Type B pancreatic cell (in vitro differentiated cells): ENCODE measurements at regions not wholly inside any gene's neighbourhood (a gene's known extent, or its start where the extent isn't known, plus 50 kb on each side); places are given as distances from the start of the nearest gene placed in this dataset.
"Not testable (repeated sequence)": the region's sequence is repeated elsewhere in the genome, so short reads cannot be mapped to it uniquely, and the experiment has no call there.

Source experiments
- DNase-seq: peaks from one replicate; pipeline ENCODE4 v3.0.0; 2021; ENCODE audit warnings: mixed read lengths; ENCODE audit not compliant: unreplicated experiment; ENCODE audit errors: extremely low spot score
- H3K27ac Mint-ChIP-seq: 2 replicates; pipeline ENCODE4 v1.8.0; 2021; ENCODE audit warnings: mild to moderate bottlenecking, mixed read lengths
- H3K27me3 Mint-ChIP-seq: 2 replicates; pipeline ENCODE4 v1.8.0; 2021; ENCODE audit warnings: mixed read lengths
- H3K36me3 Mint-ChIP-seq: 2 replicates; pipeline ENCODE4 v1.8.0; 2021; ENCODE audit warnings: mixed read lengths
- H3K4me1 Mint-ChIP-seq: one replicate; pipeline ENCODE4 v1.8.0; 2021; ENCODE audit warnings: mixed read lengths; ENCODE audit not compliant: unreplicated experiment
- H3K4me3 Mint-ChIP-seq: 2 replicates; pipeline ENCODE4 v1.8.0; 2021; ENCODE audit warnings: mild to moderate bottlenecking, mixed read lengths
- H3K9me3 Mint-ChIP-seq: 2 replicates; pipeline ENCODE4 v1.8.0; 2021; ENCODE audit warnings: mixed read lengths
- TF ChIP-seq, protein P1 (sequence below): fragments of 200-600 bp; sonication (generic); conservative IDR thresholded peaks from 2 replicates; pipeline ENCODE4 v1.5.0; 2021; ENCODE audit warnings: antibody characterized with exemption, mild to moderate bottlenecking

DNA sequence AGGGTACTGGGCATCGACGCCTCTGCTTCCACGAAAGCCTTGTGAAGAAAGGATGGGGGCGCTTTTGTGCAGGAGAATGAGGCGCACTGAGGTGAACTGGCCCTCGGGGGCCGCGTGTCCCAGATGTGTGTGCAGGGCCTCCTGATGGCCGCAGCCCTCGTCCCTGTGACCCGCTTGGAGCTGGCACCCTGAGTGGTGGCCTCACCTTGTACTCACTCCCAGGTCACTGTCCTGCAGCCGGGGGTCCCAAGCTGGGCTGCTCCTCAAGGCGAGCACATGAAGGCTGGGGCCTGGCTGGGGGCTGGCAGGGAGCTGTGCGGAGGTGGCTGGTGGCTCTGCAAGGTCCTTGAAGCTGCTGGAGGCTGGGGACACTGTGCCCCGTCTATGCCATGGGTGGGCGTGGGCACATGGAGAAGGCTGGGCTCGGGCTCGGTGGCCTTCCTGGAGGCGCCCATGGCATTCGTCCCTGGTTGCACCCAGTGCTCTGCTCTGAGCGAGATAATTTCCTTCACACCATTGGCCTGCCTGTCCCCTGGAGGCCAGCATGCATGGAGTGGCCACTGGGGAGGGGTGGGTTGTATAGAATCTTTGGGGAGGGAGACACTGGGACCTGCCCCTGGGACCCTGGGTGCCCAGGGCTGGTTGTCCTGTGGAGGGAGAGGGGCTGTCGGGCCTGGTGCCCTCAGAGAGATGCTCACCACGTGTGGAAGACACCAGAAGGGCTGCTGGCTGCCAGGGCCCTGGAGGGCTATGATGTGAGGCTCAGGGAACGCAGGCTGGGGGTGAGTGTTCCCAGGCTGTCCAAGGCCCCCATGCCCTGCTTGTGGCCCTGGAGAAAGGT, 79.3 kb downstream of the TMEM121 start:
- Mint-ChIP-seq H3K4me3 (no peak overlapping the region), H3K36me3 (no peaks in the 10 kb centered on the region), H3K9me3 (no peaks in the 10 kb centered on the region), H3K27me3 (no peaks in the 10 kb centered on the region), H3K4me1 (no peaks in the 10 kb centered on the region), H3K27ac (no peak overlapping the region)
- TF ChIP-seq, protein P1, sequence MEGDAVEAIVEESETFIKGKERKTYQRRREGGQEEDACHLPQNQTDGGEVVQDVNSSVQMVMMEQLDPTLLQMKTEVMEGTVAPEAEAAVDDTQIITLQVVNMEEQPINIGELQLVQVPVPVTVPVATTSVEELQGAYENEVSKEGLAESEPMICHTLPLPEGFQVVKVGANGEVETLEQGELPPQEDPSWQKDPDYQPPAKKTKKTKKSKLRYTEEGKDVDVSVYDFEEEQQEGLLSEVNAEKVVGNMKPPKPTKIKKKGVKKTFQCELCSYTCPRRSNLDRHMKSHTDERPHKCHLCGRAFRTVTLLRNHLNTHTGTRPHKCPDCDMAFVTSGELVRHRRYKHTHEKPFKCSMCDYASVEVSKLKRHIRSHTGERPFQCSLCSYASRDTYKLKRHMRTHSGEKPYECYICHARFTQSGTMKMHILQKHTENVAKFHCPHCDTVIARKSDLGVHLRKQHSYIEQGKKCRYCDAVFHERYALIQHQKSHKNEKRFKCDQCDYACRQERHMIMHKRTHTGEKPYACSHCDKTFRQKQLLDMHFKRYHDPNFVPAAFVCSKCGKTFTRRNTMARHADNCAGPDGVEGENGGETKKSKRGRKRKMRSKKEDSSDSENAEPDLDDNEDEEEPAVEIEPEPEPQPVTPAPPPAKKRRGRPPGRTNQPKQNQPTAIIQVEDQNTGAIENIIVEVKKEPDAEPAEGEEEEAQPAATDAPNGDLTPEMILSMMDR = no peak
- no peak for DNase-seq

DNA sequence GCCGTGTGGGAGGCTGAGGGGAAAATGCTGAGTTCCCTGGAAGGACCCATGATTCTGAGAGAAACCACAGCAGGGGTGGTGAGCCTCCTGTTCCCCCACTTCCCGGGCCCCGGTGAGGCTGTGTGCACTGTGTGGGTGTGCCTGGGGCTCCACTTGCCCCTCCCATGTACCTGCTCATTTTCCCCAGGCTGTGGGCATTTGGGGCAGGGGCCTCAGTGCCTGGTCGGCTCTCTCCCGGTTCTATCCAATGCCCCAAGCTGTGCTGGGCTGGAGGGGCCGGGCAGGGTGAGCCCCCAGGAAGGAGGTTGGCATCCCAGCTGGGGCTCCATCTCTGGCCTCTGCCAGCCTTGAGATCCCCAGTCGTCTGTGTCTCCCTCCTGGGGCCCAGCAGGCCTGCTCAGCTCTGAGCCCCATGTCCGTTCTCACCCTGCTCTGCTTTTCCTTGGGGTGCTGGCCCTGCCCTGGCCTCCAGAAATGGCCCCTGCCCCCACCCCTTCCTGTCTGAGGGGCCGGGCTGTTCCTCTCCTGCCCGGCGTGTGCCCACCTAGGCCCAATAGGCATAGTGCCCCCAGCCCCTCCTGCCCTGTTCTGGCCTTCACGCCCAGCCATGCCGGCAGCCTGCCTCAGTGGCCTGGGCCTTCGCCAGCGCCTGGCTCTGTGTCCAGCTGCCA, 80.1 kb downstream of the TMEM121 start:
- not testable (repeated sequence) for H3K4me3 Mint-ChIP-seq, H3K36me3 Mint-ChIP-seq, H3K27ac Mint-ChIP-seq, H3K27me3 Mint-ChIP-seq, DNase-seq, H3K9me3 Mint-ChIP-seq, H3K4me1 Mint-ChIP-seq

DNA sequence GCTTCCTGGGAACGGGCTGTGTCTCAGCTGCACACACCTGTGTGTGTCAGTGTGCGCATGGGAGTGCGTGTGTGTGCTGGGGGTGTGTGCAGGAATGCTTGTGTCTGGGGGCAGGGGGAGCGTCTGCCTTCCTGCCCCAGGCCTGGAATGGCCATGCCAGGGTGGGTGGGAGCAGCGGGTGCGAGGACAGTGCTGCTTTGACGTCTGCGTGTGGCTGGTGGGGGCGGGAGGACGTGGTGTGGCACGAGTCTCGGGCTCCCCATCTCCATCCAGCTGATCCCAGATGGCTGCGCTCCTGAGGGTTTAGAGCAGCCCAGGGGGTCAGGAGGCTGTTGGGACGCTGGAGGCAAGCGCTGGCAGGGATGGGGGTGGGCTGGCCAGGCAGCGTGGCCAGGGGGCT, 80.6 kb downstream of the TMEM121 start:
- H3K9me3 Mint-ChIP-seq, H3K4me1 Mint-ChIP-seq, H3K4me3 Mint-ChIP-seq: not testable (repeated sequence)

DNA sequence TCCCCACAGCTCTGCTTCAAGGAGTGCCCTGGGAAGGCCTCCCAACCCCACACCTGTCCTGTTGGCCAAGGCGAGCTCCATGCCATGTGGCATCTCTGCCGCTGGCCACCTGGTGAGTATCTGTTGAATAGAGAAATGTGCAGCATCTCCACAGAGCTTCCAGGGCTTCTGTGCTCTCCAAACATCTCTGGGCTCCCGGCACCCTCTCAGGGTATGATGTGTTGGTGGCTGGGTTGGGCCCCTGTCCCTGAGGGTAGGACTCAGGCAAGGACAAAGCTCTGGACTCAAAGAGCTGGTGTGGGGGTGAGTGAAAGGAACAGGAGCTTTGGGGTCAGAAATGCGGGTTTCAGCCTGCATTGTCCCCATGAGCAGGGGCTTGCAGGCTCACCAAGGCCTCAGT, 88.6 kb downstream of the TMEM121 start:
- H3K27me3 Mint-ChIP-seq, H3K4me1 Mint-ChIP-seq, H3K4me3 Mint-ChIP-seq, DNase-seq, H3K27ac Mint-ChIP-seq, H3K36me3 Mint-ChIP-seq: not testable (repeated sequence)
- peaks cover 14% of the 10 kb centered on the region for H3K9me3 Mint-ChIP-seq

More for the DNA sequence above, 80.6 kb downstream of the TMEM121 start:
- not testable (repeated sequence) for H3K27me3 Mint-ChIP-seq, H3K36me3 Mint-ChIP-seq, DNase-seq, H3K27ac Mint-ChIP-seq

DNA sequence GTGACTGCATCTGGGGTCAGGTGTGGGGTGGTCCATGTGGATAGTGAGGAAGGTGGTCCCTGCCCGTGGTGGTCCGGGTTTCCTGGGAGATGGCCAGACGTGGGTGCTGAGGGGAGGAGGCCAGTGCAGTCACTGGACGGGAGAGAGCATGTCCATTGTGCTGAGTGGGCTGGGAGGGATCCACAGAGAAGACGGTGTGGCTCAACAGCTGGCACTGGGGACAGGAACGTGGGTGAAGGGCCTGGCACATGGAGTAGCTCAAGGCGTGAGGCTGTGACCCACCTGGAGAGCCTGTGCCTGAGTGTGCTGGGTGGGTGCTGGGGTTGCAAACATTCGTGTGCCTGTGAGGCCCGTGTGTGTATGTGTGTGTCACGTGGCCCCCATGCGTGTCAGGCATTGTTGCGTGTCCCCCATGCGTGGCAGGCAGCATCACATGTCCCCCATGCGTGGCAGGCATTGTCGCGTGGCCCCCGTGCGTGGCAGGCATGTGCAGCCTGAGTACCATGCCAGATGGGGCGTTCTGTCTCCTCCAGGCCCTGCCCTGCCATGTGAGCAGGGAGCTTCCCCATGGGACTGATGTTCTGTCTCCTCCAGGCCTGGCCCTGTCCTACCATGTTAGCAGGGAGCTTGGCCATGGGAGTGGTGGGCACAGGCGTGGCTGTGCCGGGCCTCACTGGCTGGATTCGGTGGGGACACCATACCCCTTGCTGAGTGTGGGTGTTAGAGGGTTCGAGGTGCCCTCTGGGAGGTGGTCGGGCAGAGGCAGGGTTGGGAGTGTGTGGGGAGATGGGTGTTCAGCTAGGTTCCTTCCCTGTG, 89.8 kb downstream of the TMEM121 start:
- DNase-seq, H3K4me1 Mint-ChIP-seq, H3K36me3 Mint-ChIP-seq, H3K27ac Mint-ChIP-seq, H3K4me3 Mint-ChIP-seq, H3K27me3 Mint-ChIP-seq: not testable (repeated sequence)
- peaks cover 14% of the 10 kb centered on the region for H3K9me3 Mint-ChIP-seq

DNA sequence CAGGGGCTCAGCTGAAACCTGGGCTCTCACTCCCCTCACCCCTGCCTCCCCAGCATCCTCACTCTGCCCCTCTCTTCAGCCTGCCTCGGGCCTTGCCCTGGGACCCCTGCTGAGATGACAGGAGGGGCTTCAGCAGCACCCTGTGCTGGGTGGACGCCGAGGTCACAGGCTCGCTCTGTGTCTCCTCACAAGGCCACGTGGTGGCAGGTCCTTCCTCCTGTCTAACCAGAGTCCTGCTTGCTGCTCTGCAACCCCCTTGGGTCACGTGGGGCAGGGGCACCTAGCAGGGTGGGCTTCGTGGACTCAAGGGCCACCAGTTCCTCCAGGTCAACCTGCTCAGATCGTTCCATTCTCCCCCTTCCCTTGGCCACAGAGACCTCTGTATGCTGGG, 90.4 kb downstream of the TMEM121 start:
- H3K27ac Mint-ChIP-seq = no peak overlapping the region
- peaks cover 14% of the 10 kb centered on the region for H3K9me3 Mint-ChIP-seq
- no peak overlapping the region for H3K4me3 Mint-ChIP-seq

DNA sequence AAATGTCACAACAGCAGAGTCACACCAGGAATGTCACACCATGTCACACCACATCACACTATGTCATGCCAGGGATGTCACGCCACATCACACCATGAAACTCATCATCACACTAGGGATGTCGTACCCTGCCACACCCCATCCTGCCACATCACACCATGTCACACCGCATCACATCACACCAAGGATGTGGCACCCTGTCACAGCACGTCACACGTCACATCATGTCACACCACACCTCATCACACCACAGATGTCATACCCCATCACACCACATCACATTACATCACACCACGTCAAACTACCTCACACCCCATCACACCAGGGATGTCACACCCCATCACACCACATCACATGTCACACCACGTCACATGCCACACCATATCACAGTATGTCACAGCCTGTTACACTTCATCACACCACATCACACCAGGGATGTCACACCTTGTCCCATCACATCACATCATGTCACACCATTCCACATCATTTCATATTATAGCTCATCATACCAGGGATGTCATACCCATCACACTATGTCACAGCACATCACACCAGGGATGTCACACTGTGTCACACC, 90.9 kb downstream of the TMEM121 start:
- no peak for DNase-seq
- no peaks in the 10 kb centered on the region for H3K27me3 Mint-ChIP-seq
- TF ChIP-seq, protein P1 = no peak
- H3K4me3 Mint-ChIP-seq = no peak overlapping the region
- H3K36me3 Mint-ChIP-seq = peaks cover 8% of the 10 kb centered on the region
- H3K4me1 Mint-ChIP-seq = no peaks in the 10 kb centered on the region
- peaks cover 14% of the 10 kb centered on the region for H3K9me3 Mint-ChIP-seq
- no peak overlapping the region for H3K27ac Mint-ChIP-seq

More for the DNA sequence above, 90.4 kb downstream of the TMEM121 start:
- TF ChIP-seq, protein P1 = no peak
- no peak for DNase-seq
- H3K4me1 Mint-ChIP-seq = no peaks in the 10 kb centered on the region
- H3K27me3 Mint-ChIP-seq = no peaks in the 10 kb centered on the region
- H3K36me3 Mint-ChIP-seq = peaks cover 8% of the 10 kb centered on the region

DNA sequence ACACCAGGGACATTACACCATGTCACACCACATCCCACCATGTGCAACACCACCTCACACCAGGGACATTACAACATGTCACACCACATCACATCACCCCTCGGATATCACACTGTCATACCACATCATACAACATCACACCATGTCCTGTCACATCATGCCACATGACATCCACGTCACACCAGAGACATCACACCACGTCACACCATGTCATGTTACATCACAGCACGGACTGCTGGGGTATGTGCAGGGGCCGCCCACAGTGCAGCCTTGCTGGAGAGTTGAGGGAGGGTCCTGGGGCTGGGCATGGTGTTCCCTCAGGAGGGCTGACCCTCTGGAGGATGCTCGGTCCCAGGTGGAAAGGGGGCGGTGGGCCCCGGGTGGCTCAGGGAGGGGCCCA, 91.4 kb downstream of the TMEM121 start:
- peaks cover 14% of the 10 kb centered on the region for H3K9me3 Mint-ChIP-seq
- H3K4me3 Mint-ChIP-seq = not testable (repeated sequence)

DNA sequence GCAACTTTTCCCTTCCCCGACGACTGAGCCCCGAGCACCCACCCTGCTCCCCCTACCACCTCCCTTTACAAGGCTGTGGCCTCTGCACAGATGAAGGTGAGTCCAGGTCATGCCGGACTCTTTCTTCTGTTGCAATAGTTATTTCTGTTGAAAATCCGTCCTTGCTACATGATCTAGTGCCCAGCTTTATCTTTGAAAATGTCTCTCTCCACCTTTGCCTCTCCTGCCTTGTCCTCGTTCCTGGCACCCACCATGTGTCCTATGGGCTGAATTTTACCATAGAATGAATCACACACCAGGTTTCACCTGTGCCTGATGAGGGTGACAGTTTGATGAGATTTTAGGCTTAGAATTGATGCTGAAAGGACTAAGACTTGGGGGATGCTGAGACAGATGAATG, 92.9 kb downstream of the TMEM121 start:
- H3K27ac Mint-ChIP-seq, H3K4me3 Mint-ChIP-seq, DNase-seq, H3K36me3 Mint-ChIP-seq, H3K4me1 Mint-ChIP-seq, H3K27me3 Mint-ChIP-seq: not testable (repeated sequence)
- peaks cover 14% of the 10 kb centered on the region for H3K9me3 Mint-ChIP-seq

More for the DNA sequence above, 91.4 kb downstream of the TMEM121 start:
- H3K27me3 Mint-ChIP-seq, H3K36me3 Mint-ChIP-seq, DNase-seq, H3K4me1 Mint-ChIP-seq, H3K27ac Mint-ChIP-seq: not testable (repeated sequence)

DNA sequence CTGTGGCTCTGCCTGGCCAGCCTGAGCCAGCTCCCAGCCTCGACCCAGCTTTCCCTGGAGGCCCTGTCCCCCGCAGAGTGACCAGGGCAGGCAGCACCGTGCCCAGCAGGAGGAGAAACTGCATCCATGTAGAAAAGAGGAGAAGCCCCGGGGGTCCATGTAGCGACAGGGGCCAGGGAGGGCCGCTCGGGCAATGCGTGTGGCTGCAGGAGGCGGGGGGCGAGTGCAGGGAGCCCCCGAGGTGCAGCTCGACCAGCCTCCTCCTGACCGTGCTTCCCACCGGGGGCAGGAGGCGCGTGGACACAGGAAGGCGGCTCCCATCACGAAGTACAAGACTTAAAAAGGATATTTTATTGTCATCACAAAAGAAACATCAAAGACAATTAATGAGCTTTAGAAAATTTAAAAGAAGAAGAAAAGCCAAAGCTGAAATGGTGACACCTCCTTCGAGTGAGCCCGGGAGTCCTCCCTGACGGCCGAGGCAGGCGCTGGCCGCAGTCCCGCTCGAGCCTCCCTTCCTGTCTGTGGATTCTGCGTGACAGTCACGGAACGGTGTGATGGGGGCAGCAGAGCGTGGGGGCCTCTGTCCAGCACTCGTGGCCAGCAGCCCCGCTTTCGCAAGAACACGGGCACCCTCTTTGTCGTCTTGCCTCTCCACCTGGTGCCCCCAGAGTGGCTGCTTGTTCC, 93.9 kb downstream of the TMEM121 start:
- not testable (repeated sequence) for H3K27me3 Mint-ChIP-seq
- peaks cover 14% of the 10 kb centered on the region for H3K9me3 Mint-ChIP-seq

More for the DNA sequence above, 93.9 kb downstream of the TMEM121 start:
- not testable (repeated sequence) for H3K4me3 Mint-ChIP-seq, H3K27ac Mint-ChIP-seq, H3K4me1 Mint-ChIP-seq, H3K36me3 Mint-ChIP-seq
- DNase-seq = peak; percentile 61
